ENCODE measurements at regions not wholly inside any gene's neighbourhood (a gene's known extent, or its start where the extent isn't known, plus 50 kb on each side); places are given as distances from the start of the nearest gene placed in this dataset.

DNA sequence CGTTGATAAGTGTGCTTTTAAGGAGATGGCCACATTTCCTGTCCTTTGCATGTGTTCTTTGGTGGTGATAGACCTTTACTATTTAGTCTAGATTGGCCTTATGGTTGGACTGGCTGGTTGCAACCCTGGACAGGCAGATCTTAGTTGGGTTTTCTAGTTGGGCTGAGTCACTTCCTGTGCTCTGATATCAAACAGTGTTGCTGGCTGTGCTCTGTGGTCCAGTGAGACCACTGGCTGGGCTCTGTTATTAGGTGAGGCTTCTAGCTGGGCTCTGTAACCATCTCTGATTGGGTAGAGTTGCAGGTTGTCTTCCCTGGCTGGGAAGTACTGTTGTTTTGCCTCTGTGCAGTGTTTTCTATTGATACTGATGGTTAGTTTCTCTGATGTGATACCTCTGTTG, 432.5 kb downstream of the LRRC70 start:
- TF ChIP-seq, protein P1, sequence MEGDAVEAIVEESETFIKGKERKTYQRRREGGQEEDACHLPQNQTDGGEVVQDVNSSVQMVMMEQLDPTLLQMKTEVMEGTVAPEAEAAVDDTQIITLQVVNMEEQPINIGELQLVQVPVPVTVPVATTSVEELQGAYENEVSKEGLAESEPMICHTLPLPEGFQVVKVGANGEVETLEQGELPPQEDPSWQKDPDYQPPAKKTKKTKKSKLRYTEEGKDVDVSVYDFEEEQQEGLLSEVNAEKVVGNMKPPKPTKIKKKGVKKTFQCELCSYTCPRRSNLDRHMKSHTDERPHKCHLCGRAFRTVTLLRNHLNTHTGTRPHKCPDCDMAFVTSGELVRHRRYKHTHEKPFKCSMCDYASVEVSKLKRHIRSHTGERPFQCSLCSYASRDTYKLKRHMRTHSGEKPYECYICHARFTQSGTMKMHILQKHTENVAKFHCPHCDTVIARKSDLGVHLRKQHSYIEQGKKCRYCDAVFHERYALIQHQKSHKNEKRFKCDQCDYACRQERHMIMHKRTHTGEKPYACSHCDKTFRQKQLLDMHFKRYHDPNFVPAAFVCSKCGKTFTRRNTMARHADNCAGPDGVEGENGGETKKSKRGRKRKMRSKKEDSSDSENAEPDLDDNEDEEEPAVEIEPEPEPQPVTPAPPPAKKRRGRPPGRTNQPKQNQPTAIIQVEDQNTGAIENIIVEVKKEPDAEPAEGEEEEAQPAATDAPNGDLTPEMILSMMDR (IDR thresholded peaks at IDR 0.05): no peak
- TF ChIP-seq POLR2AphosphoS5 (IDR thresholded peaks at IDR 0.05) (no peak), POLR2A (IDR thresholded peaks at IDR 0.05) (no peak), EP300 (IDR thresholded peaks at IDR 0.05; ENCODE audit: low read depth) (no peak)

Data from transverse colon (tissue), 4 donors.